ENCODE measurements at regions not wholly inside any gene's neighbourhood (a gene's known extent, or its start where the extent isn't known, plus 50 kb on each side); places are given as distances from the start of the nearest gene placed in this dataset.

- Histone ChIP-seq H3K27ac (no peak overlapping the region), H3K36me3 (no peaks in the 10 kb centered on the region), H3K4me1 (peaks cover 12 to 26% (median 22%) of the 10 kb centered on the region in 4 donors), H3K9me3 (no peaks in the 10 kb centered on the region), H3K27me3 (no peaks in the 10 kb centered on the region), H3K4me3 (no peak overlapping the region)
- no peak for DNase-seq
- no peak for TF ChIP-seq POLR2A (IDR thresholded peaks at IDR 0.05)
- no peak for TF ChIP-seq EP300 (IDR thresholded peaks at IDR 0.05)
- TF ChIP-seq POLR2AphosphoS5 (IDR thresholded peaks at IDR 0.05) = no peak
- TF ChIP-seq, protein P1, sequence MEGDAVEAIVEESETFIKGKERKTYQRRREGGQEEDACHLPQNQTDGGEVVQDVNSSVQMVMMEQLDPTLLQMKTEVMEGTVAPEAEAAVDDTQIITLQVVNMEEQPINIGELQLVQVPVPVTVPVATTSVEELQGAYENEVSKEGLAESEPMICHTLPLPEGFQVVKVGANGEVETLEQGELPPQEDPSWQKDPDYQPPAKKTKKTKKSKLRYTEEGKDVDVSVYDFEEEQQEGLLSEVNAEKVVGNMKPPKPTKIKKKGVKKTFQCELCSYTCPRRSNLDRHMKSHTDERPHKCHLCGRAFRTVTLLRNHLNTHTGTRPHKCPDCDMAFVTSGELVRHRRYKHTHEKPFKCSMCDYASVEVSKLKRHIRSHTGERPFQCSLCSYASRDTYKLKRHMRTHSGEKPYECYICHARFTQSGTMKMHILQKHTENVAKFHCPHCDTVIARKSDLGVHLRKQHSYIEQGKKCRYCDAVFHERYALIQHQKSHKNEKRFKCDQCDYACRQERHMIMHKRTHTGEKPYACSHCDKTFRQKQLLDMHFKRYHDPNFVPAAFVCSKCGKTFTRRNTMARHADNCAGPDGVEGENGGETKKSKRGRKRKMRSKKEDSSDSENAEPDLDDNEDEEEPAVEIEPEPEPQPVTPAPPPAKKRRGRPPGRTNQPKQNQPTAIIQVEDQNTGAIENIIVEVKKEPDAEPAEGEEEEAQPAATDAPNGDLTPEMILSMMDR (IDR thresholded peaks at IDR 0.05) = no peak
- intact Hi-C loops (cut with DNase I; ENCODE audit: low total_unique reads) = no loop called here
Observed at GRCh38 chr6:56718236-56718635, 75.5 kb upstream of the DST start.

GRCh38 chr6:56716229-56716628 is 73.5 kb upstream of the DST start:
- Histone ChIP-seq H3K27me3 (no peaks in the 10 kb centered on the region), H3K4me1 (peaks cover 20 to 34% (median 27%) of the 10 kb centered on the region in 4 donors), H3K27ac (peak overlapping the region in 2 of 5 donors; percentile 71 to 74), H3K4me3 (no peak overlapping the region), H3K36me3 (no peaks in the 10 kb centered on the region), H3K9me3 (no peaks in the 10 kb centered on the region)
- intact Hi-C loops (cut with DNase I; ENCODE audit: low total_unique reads) = no loop called here
- TF ChIP-seq POLR2A (IDR thresholded peaks at IDR 0.05) (no peak), POLR2AphosphoS5 (IDR thresholded peaks at IDR 0.05) (no peak), EP300 (IDR thresholded peaks at IDR 0.05) (no peak)
- TF ChIP-seq, protein P1 (IDR thresholded peaks at IDR 0.05) = no peak
- no peak for DNase-seq
- WGBS, 5 donors = 83 to 92% (median 88%) methylated on average over 3 of the region's 3 CpGs

- intact Hi-C loops (cut with DNase I; ENCODE audit: low total_unique reads) = no loop called here
- Histone ChIP-seq H3K4me3 (no peak overlapping the region), H3K9me3 (no peaks in the 10 kb centered on the region), H3K27ac (peak overlapping the region in 4 of 5 donors; percentile 62 to 79 (median 72)), H3K4me1 (peaks cover 20 to 34% (median 27%) of the 10 kb centered on the region in 4 donors), H3K36me3 (no peaks in the 10 kb centered on the region), H3K27me3 (no peaks in the 10 kb centered on the region)
- 74 to 87% (median 81%) methylated on average over 3 of the region's 3 CpGs for WGBS, 5 donors
- TF ChIP-seq, protein P1 (IDR thresholded peaks at IDR 0.05) = no peak
- no peak for TF ChIP-seq EP300 (IDR thresholded peaks at IDR 0.05)
- no peak for DNase-seq
Observed at GRCh38 chr6:56715741-56716140, 73.1 kb upstream of the DST start.

- Histone ChIP-seq H3K27ac (peak overlapping the region; percentile 62 to 79 (median 74)), H3K4me3 (no peak overlapping the region), H3K4me1 (peaks cover 20 to 34% (median 28%) of the 10 kb centered on the region in 4 donors), H3K36me3 (no peaks in the 10 kb centered on the region), H3K27me3 (no peaks in the 10 kb centered on the region), H3K9me3 (no peaks in the 10 kb centered on the region)
- TF ChIP-seq, protein P1 (IDR thresholded peaks at IDR 0.05) = no peak
- TF ChIP-seq POLR2AphosphoS5 (IDR thresholded peaks at IDR 0.05) = peak in 1 of 3 donors; percentile 73
- intact Hi-C loops (cut with DNase I; ENCODE audit: low total_unique reads) = no loop called here
- peak in 1 of 2 donors; percentile 71 for DNase-seq
- WGBS, 5 donors = 12 to 33% (median 23%) methylated on average over 2 of the region's 2 CpGs
Observed at GRCh38 chr6:56714982-56715456, 72.3 kb upstream of the DST start.
